Tibial nerve (tissue), 4 donors: ENCODE measurements at regions not wholly inside any gene's neighbourhood (a gene's known extent, or its start where the extent isn't known, plus 50 kb on each side); places are given as distances from the start of the nearest gene placed in this dataset.

Source experiments
- DNase-seq, 2 donors: peaks; one replicate each; pipeline ENCODE4 v3.0.0-alpha.2; 2019; ENCODE audit warnings: low spot score in 2 of 2
- H3K27ac ChIP-seq, 4 donors: fragments of 200-600 bp; sonication (generic) in 3 of 4; one replicate each; pipeline ENCODE4 v1.5.1; 2017 to 2019; ENCODE audit warnings: mild to moderate bottlenecking in 1 of 4
- H3K27me3 ChIP-seq, 2 donors: fragments of 200-600 bp; sonication (generic) in 1 of 2; one replicate each; pipeline versions ENCODE4 v1.5.1 to v1.6.0; 2017 to 2019
- H3K36me3 ChIP-seq, 3 donors: fragments of 200-600 bp; sonication (generic); one replicate each; pipeline ENCODE4 v1.5.1; 2018 to 2019
- H3K4me1 ChIP-seq, 4 donors: fragments of 200-600 bp; sonication (generic) in 3 of 4; one replicate each; pipeline ENCODE4 v1.5.1; 2017 to 2019
- H3K4me3 ChIP-seq, 4 donors: fragments of 200-600 bp; sonication (generic) in 3 of 4; one replicate each; pipeline ENCODE4 v1.5.1; 2017 to 2019; ENCODE audit warnings: mild to moderate bottlenecking in 1 of 4, moderate library complexity in 1 of 4
- H3K9me3 ChIP-seq, 4 donors: fragments of 200-600 bp; sonication (generic) in 3 of 4; one replicate each; pipeline ENCODE4 v1.5.1; 2017 to 2019
- EP300 ChIP-seq, 2 donors: sonication (generic); formaldehyde crosslinking; IDR thresholded peaks; one replicate each; pipeline ENCODE4 v1.6.1; 2017; ENCODE audit warnings: antibody characterized with exemption in 2 of 2, mild to moderate bottlenecking in 1 of 2
- POLR2A ChIP-seq, 2 donors: fragments of 450-650 bp; IDR thresholded peaks; one replicate each; pipeline ENCODE4 v1.6.1; 2017; ENCODE audit warnings: antibody characterized with exemption in 2 of 2, mild to moderate bottlenecking in 2 of 2, moderate library complexity in 2 of 2
- WGBS, 2 donors: methylation state at CpG; one replicate each; pipeline ENCODE4 v1.1.5; 2018; 5-methylcytosine and 5-hydroxymethylcytosine counted together
- TF ChIP-seq, protein P1 (sequence below), 5 experiments: fragments of 200-600 bp in 3 of 5; fragments of 450-650 bp in 2 of 5; sonication (generic) in 3 of 5; IDR thresholded peaks; one replicate each; pipeline ENCODE4 v1.5.1; 2016 to 2019; ENCODE audit warnings: antibody characterized with exemption in 5 of 5, mild to moderate bottlenecking in 3 of 5, moderate library complexity in 2 of 5

DNA sequence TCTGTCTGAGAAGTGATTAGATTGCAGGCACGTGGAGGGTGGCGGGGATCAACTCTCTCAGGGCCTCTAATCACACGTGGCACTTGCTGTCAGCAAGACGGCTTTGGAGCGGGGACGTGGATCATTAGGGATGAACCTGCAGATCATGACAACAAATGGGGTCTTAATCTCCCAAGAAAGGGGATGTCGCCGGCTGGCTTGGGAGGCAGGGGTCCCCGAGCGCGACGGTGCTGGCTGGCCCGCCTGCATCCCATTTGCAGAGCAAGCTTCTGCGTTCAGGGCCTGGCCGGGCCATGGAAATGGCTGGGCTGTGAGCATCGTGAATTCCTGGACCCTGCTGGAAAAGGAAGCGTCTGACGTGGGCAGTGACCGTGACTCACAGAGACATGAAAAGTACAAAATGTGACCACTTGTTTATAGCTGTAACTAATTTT is 85.1 kb upstream of the SHOX start:
- no peaks in the 10 kb centered on the region for H3K27me3 ChIP-seq
- no peak for DNase-seq
- no peaks in the 10 kb centered on the region for H3K4me1 ChIP-seq
- peak in 1 of 2 donors; percentile 17 for TF ChIP-seq EP300 (IDR thresholded peaks at IDR 0.05)
- TF ChIP-seq, protein P1, sequence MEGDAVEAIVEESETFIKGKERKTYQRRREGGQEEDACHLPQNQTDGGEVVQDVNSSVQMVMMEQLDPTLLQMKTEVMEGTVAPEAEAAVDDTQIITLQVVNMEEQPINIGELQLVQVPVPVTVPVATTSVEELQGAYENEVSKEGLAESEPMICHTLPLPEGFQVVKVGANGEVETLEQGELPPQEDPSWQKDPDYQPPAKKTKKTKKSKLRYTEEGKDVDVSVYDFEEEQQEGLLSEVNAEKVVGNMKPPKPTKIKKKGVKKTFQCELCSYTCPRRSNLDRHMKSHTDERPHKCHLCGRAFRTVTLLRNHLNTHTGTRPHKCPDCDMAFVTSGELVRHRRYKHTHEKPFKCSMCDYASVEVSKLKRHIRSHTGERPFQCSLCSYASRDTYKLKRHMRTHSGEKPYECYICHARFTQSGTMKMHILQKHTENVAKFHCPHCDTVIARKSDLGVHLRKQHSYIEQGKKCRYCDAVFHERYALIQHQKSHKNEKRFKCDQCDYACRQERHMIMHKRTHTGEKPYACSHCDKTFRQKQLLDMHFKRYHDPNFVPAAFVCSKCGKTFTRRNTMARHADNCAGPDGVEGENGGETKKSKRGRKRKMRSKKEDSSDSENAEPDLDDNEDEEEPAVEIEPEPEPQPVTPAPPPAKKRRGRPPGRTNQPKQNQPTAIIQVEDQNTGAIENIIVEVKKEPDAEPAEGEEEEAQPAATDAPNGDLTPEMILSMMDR (IDR thresholded peaks at IDR 0.05) = no peak
- H3K4me3 ChIP-seq = no peak overlapping the region
- H3K9me3 ChIP-seq = peaks cover 0 to 20% (median 0%) of the 10 kb centered on the region in 4 donors
- H3K27ac ChIP-seq = no peak overlapping the region
- 19 to 34% methylated on average over 19 of the region's 19 CpGs for WGBS, 2 donors
- no peaks in the 10 kb centered on the region for H3K36me3 ChIP-seq

DNA sequence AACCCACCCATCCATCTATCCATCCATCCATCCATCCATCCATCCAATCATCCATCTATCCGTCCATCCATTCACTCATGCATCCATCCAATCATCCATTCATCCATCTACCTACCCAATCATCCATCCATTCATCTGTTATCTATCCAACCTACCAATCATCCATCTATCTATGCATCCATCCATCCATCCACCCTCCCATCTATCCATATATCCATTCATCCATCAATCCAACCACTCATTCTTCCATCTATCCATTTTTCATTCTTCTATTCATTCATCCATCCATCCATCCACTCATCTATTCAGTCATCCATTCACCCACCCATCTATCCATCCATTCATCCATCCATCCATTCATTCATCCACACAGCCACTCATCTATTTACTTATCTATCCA is 80.1 kb upstream of the SHOX start:
- no peak overlapping the region for H3K27ac ChIP-seq
- H3K4me1 ChIP-seq = no peaks in the 10 kb centered on the region
- 87 to 96% methylated on average over 1 of the region's 1 CpG for WGBS, 2 donors
- TF ChIP-seq POLR2A (IDR thresholded peaks at IDR 0.05) (no peak), EP300 (IDR thresholded peaks at IDR 0.05) (no peak)
- TF ChIP-seq, protein P1 (IDR thresholded peaks at IDR 0.05) = no peak
- no peak overlapping the region for H3K4me3 ChIP-seq
- no peaks in the 10 kb centered on the region for H3K27me3 ChIP-seq
- no peak for DNase-seq
- peaks cover 0 to 5% (median 0%) of the 10 kb centered on the region in 4 donors for H3K9me3 ChIP-seq
- no peaks in the 10 kb centered on the region for H3K36me3 ChIP-seq

DNA sequence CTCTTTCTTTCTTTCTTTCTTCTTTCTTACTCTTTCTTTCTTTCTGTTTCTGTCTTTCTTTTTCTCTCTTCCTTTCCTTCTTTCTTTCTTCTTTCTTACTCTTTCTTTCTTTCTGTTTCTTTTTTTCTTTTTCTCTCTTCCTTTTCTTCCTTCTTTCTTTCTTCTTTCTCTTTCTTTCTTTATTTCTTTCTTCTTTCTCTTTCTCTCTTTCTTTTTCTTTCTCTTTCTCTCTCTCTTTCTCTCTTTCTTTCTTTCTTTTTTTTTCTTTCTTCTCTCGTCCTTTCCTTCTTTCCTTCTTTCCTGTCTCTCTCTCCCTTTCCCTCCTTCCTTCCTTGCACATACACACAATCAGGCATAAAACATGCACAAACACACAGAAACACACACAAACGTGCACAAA is 79.3 kb upstream of the SHOX start:
- TF ChIP-seq EP300 (IDR thresholded peaks at IDR 0.05) (no peak), POLR2A (IDR thresholded peaks at IDR 0.05) (no peak)
- TF ChIP-seq, protein P1 (IDR thresholded peaks at IDR 0.05) = no peak
- no peak for DNase-seq
- Histone ChIP-seq H3K4me3 (no peak overlapping the region), H3K4me1 (no peaks in the 10 kb centered on the region), H3K27me3 (no peaks in the 10 kb centered on the region), H3K27ac (no peak overlapping the region), H3K9me3 (peaks cover 0 to 5% (median 0%) of the 10 kb centered on the region in 4 donors), H3K36me3 (no peaks in the 10 kb centered on the region)
- WGBS, 2 donors = 72 to 73% methylated on average over 2 of the region's 2 CpGs

DNA sequence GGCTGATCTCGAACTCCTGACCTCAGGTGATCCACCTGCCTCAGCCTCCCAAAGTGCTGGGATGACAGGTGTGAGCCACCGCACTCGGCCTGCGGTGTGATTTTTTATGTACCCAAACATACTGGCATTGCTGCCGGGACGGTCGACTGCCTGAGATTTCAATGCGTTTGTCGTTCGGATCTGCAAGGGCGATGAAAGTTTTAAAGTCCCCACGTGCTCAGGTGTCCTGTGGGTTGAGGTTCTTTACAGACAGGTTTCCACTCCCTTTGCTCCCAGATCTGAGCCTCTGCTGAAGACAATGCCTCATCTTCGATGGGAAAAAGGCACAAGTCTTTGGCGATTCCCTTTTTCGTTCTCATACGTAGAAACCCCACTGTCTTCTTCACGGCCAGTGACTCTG is 78.1 kb upstream of the SHOX start:
- Histone ChIP-seq H3K9me3 (peaks cover 0 to 9% (median 0%) of the 10 kb centered on the region in 4 donors), H3K4me3 (no peak overlapping the region), H3K4me1 (no peaks in the 10 kb centered on the region), H3K27ac (no peak overlapping the region), H3K27me3 (no peaks in the 10 kb centered on the region), H3K36me3 (no peaks in the 10 kb centered on the region)
- DNase-seq = no peak
- 90 to 91% methylated on average over 17 of the region's 17 CpGs for WGBS, 2 donors
- TF ChIP-seq EP300 (IDR thresholded peaks at IDR 0.05) = no peak
- no peak for TF ChIP-seq POLR2A (IDR thresholded peaks at IDR 0.05)
- TF ChIP-seq, protein P1 (IDR thresholded peaks at IDR 0.05) = no peak

DNA sequence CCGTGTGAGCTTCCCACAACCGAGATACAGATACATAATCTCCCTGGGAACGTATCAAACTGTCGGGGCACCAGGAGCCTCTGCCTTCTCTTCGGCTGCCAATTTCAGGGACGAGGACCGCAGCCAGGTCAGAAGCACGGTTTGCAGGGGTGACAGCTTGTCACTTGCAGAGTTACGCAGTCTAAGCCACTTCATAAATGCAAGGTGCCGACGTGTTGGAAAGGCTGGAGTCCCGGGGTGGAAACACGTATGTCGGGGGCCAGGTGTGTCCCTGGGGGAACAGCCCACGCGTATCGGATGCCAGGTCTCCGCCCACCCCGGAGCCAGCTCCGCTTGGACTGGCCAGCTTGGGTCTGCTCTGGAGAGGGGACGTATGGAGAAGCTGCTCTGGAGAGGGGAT is 76.3 kb upstream of the SHOX start:
- Histone ChIP-seq H3K4me3 (no peak overlapping the region), H3K27ac (no peak overlapping the region), H3K9me3 (peaks cover 0 to 15% (median 0%) of the 10 kb centered on the region in 4 donors), H3K27me3 (no peaks in the 10 kb centered on the region), H3K36me3 (no peaks in the 10 kb centered on the region), H3K4me1 (no peaks in the 10 kb centered on the region)
- 75 to 87% methylated on average over 21 of the region's 21 CpGs for WGBS, 2 donors
- TF ChIP-seq EP300 (IDR thresholded peaks at IDR 0.05) (no peak), POLR2A (IDR thresholded peaks at IDR 0.05) (no peak)
- TF ChIP-seq, protein P1 (IDR thresholded peaks at IDR 0.05) = no peak
- no peak for DNase-seq
